ENCODE measurements at regions not wholly inside any gene's neighbourhood (a gene's known extent, or its start where the extent isn't known, plus 50 kb on each side); places are given as distances from the start of the nearest gene placed in this dataset.

- TF ChIP-seq, protein P1, sequence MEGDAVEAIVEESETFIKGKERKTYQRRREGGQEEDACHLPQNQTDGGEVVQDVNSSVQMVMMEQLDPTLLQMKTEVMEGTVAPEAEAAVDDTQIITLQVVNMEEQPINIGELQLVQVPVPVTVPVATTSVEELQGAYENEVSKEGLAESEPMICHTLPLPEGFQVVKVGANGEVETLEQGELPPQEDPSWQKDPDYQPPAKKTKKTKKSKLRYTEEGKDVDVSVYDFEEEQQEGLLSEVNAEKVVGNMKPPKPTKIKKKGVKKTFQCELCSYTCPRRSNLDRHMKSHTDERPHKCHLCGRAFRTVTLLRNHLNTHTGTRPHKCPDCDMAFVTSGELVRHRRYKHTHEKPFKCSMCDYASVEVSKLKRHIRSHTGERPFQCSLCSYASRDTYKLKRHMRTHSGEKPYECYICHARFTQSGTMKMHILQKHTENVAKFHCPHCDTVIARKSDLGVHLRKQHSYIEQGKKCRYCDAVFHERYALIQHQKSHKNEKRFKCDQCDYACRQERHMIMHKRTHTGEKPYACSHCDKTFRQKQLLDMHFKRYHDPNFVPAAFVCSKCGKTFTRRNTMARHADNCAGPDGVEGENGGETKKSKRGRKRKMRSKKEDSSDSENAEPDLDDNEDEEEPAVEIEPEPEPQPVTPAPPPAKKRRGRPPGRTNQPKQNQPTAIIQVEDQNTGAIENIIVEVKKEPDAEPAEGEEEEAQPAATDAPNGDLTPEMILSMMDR (conservative IDR thresholded peaks at IDR 0.05; ENCODE audit: low read length) = no peak
- no peak for TF ChIP-seq EZH2phosphoT487 (IDR thresholded peaks at IDR 0.05; ENCODE audit: borderline replicate concordance, low read depth, low read length)
These were observed 232.2 kb downstream of the LY86 start for GRCh38 chr6:6820641-6821238.

DNA sequence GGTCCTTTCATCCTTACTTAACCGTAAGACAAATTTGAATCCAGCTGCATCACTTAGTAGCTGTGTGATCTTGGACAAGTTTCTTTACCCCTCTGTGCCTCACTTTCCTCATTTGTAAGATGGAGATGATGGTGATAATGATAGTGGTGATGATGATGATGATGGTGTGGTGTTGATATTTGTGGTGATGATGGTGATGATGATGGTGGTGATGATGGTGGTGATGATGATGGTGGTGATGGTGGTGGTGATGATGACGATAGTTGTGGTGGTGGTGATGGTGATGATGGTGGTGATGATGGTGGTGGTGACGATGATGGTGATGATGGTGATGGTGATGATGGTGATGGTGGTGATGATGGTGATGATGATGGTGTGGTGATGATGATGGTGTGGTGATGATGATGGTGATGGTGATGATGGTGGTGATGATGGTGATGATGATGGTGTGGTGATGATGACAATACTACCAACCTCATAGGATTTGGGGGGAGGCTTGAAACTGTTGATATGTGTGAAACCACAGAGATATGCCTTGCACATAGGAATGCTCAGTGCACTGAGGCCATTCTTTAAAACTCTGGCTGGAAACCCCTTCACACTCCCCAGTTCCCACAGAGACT lies 233.2 kb downstream of the LY86 start:
- ChIA-PET POLR2A (no interaction called here), CTCF (ENCODE audit: unreplicated experiment) (no interaction called here)
- no peak overlapping the region for H2AFZ ChIP-seq (ENCODE audit: low read length)
- no peaks in the 10 kb centered on the region for H4K20me1 ChIP-seq (ENCODE audit: insufficient read depth, low read length)
- H3K9me2 ChIP-seq (ENCODE audit: insufficient read depth, low read length) = no peaks in the 10 kb centered on the region
- BruUV-seq (replicated peaks) = no TSS peak
- no peaks in the 10 kb centered on the region for H3K79me2 ChIP-seq (ENCODE audit: insufficient read depth, low read depth, low read length)
- no peak overlapping the region for H3K4me3 ChIP-seq (ENCODE audit: low read depth, low read length, poor library complexity, severe bottlenecking)
- H3K27ac ChIP-seq (ENCODE audit: low read depth, low read length, poor library complexity, severe bottlenecking) = no peak overlapping the region
- no peak overlapping the region for H3K4me2 ChIP-seq (ENCODE audit: low read length)
- TF ChIP-seq EZH2phosphoT487 (IDR thresholded peaks at IDR 0.05; ENCODE audit: borderline replicate concordance, low read depth, low read length) = no peak
- TF ChIP-seq, protein P1 (conservative IDR thresholded peaks at IDR 0.05; ENCODE audit: low read length) = no peak
- intact Hi-C loops (cut with micrococcal nuclease; ENCODE audit: unreplicated experiment) = no loop called here
- H3K4me1 ChIP-seq (ENCODE audit: insufficient read depth, low read length, poor library complexity, severe bottlenecking) = no peaks in the 10 kb centered on the region
- no peaks in the 10 kb centered on the region for H3K9me3 ChIP-seq (ENCODE audit: low read length)
- no peaks in the 10 kb centered on the region for H3K36me3 ChIP-seq (ENCODE audit: insufficient read depth, low read length)
- DNase-seq (ENCODE audit: low spot score) = no peak

More at GRCh38 chr6:6820641-6821238, 232.2 kb downstream of the LY86 start:
- intact Hi-C loops (cut with micrococcal nuclease; ENCODE audit: unreplicated experiment) = no loop called here
- Histone ChIP-seq H3K4me1 (ENCODE audit: insufficient read depth, low read length, poor library complexity, severe bottlenecking) (no peaks in the 10 kb centered on the region), H3K27ac (ENCODE audit: low read depth, low read length, poor library complexity, severe bottlenecking) (no peak overlapping the region), H3K36me3 (ENCODE audit: insufficient read depth, low read length) (no peaks in the 10 kb centered on the region), H3K79me2 (ENCODE audit: insufficient read depth, low read depth, low read length) (no peaks in the 10 kb centered on the region), H2AFZ (ENCODE audit: low read length) (no peak overlapping the region), H3K9me2 (ENCODE audit: insufficient read depth, low read length) (no peaks in the 10 kb centered on the region), H3K9me3 (ENCODE audit: low read length) (no peaks in the 10 kb centered on the region), H3K4me3 (ENCODE audit: low read depth, low read length, poor library complexity, severe bottlenecking) (no peak overlapping the region), H3K4me2 (ENCODE audit: low read length) (no peak overlapping the region), H4K20me1 (ENCODE audit: insufficient read depth, low read length) (no peaks in the 10 kb centered on the region)
- no TSS peak for BruUV-seq (replicated peaks)
- DNase-seq (ENCODE audit: low spot score) = no peak
- ChIA-PET CTCF (ENCODE audit: unreplicated experiment) (interaction anchor here (0.6 kb wide), 1 partner anchor 97 kb away, joined by 4 read pairs; no protein-coding TSS in a partner anchor), POLR2A (no interaction called here)

DNA sequence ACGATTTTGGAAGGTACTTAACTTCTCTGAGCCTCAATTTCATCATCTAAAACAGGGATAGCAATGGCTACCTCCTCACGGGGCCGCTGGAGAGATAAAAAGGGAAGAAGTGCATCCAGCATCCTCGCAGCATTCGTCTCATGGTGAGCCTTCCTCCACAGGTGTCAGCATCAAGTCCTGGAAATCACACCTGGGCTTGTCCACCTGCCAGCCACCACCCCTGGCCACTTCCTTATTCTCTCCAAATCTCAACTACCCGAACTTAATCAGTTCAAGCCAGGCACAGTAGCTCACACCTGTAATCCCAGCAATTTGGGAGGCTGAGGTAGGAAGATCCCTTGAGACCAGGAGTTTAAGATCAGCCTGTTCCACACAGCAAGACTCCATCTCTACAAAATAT lies 234.5 kb downstream of the LY86 start:
- Histone ChIP-seq H2AFZ (ENCODE audit: low read length) (no peak overlapping the region), H3K36me3 (ENCODE audit: insufficient read depth, low read length) (no peaks in the 10 kb centered on the region), H3K27ac (ENCODE audit: low read depth, low read length, poor library complexity, severe bottlenecking) (no peak overlapping the region), H4K20me1 (ENCODE audit: insufficient read depth, low read length) (no peaks in the 10 kb centered on the region), H3K9me2 (ENCODE audit: insufficient read depth, low read length) (no peaks in the 10 kb centered on the region), H3K79me2 (ENCODE audit: insufficient read depth, low read depth, low read length) (no peaks in the 10 kb centered on the region), H3K4me1 (ENCODE audit: insufficient read depth, low read length, poor library complexity, severe bottlenecking) (no peaks in the 10 kb centered on the region), H3K9me3 (ENCODE audit: low read length) (no peaks in the 10 kb centered on the region), H3K4me3 (ENCODE audit: low read depth, low read length, poor library complexity, severe bottlenecking) (no peak overlapping the region), H3K4me2 (ENCODE audit: low read length) (no peak overlapping the region)
- TF ChIP-seq EZH2phosphoT487 (IDR thresholded peaks at IDR 0.05; ENCODE audit: borderline replicate concordance, low read depth, low read length) = no peak
- TF ChIP-seq, protein P1 (conservative IDR thresholded peaks at IDR 0.05; ENCODE audit: low read length) = no peak
- intact Hi-C loops (cut with micrococcal nuclease; ENCODE audit: unreplicated experiment) = no loop called here
- ChIA-PET POLR2A (no interaction called here), CTCF (ENCODE audit: unreplicated experiment) (no interaction called here)
- DNase-seq (ENCODE audit: low spot score) = no peak
- BruUV-seq (replicated peaks) = no TSS peak
